ENCODE measurements at regions not wholly inside any gene's neighbourhood (a gene's known extent, or its start where the extent isn't known, plus 50 kb on each side); places are given as distances from the start of the nearest gene placed in this dataset.

DNA sequence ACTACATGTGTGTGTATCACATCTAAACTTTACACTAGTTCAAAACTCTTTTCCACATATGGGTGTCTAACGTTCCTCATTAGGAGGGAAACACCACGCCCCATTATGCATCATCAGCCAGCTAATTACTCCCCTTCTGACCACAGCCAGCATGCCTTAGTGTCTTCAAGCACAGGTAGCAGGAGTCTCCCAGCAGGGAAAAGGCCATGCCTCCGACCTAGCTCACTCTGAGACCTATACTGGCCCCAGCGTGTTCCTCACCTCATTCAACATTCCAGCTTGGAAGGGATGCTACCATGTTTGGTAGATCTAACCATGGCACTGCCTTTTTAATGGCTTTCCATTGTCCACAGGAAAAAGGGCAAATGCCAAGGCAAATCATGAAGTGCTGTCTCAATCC lies 66.1 kb upstream of the PRB2 start:
- TF ChIP-seq, protein P1, sequence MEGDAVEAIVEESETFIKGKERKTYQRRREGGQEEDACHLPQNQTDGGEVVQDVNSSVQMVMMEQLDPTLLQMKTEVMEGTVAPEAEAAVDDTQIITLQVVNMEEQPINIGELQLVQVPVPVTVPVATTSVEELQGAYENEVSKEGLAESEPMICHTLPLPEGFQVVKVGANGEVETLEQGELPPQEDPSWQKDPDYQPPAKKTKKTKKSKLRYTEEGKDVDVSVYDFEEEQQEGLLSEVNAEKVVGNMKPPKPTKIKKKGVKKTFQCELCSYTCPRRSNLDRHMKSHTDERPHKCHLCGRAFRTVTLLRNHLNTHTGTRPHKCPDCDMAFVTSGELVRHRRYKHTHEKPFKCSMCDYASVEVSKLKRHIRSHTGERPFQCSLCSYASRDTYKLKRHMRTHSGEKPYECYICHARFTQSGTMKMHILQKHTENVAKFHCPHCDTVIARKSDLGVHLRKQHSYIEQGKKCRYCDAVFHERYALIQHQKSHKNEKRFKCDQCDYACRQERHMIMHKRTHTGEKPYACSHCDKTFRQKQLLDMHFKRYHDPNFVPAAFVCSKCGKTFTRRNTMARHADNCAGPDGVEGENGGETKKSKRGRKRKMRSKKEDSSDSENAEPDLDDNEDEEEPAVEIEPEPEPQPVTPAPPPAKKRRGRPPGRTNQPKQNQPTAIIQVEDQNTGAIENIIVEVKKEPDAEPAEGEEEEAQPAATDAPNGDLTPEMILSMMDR (IDR thresholded peaks at IDR 0.05) = no peak
- TF ChIP-seq POLR2A (IDR thresholded peaks at IDR 0.05) = no peak

Data from lower leg skin (tissue), 3 donors.